Superior temporal gyrus (tissue), 1 donor: ENCODE measurements at regions not wholly inside any gene's neighbourhood (a gene's known extent, or its start where the extent isn't known, plus 50 kb on each side); places are given as distances from the start of the nearest gene placed in this dataset.

Source experiments
- DNase-seq: peaks from one replicate; pipeline ENCODE4 v3.0.0-alpha.2; 2016; ENCODE audit errors: extremely low spot score

GRCh38 chr5:2249026-2249425 is 366.3 kb upstream of the IRX4 start:
- DNase-seq: no peak

GRCh38 chr5:2242539-2242938 is 359.8 kb upstream of the IRX4 start:
- no peak for DNase-seq

GRCh38 chr5:2241842-2242241 is 359.1 kb upstream of the IRX4 start:
- no peak for DNase-seq

GRCh38 chr5:2240118-2240904 is 357.6 kb upstream of the IRX4 start:
- no peak for DNase-seq

- DNase-seq: no peak
Observed at GRCh38 chr5:2239201-2239910, 356.6 kb upstream of the IRX4 start.

- DNase-seq: no peak
Observed at GRCh38 chr5:2238732-2239131, 356.0 kb upstream of the IRX4 start.

GRCh38 chr5:2227433-2227832 is 344.7 kb upstream of the IRX4 start:
- no peak for DNase-seq

- no peak for DNase-seq
Observed at GRCh38 chr5:2224689-2225088, 342.0 kb upstream of the IRX4 start.

GRCh38 chr5:2223303-2223702 is 340.6 kb upstream of the IRX4 start:
- DNase-seq: no peak

GRCh38 chr5:2222246-2222992 is 339.7 kb upstream of the IRX4 start:
- DNase-seq: no peak

- no peak for DNase-seq
Observed at GRCh38 chr5:2221450-2221849, 338.7 kb upstream of the IRX4 start.

GRCh38 chr5:2220741-2221140 is 338.0 kb upstream of the IRX4 start:
- no peak for DNase-seq

GRCh38 chr5:2219149-2219776 is 336.5 kb upstream of the IRX4 start:
- no peak for DNase-seq

- DNase-seq: no peak
Observed at GRCh38 chr5:2217219-2217618, 334.5 kb upstream of the IRX4 start.

- DNase-seq: no peak
Observed at GRCh38 chr5:2214910-2215590, 332.3 kb upstream of the IRX4 start.

- no peak for DNase-seq
Observed at GRCh38 chr5:2213121-2213730, 330.5 kb upstream of the IRX4 start.

- DNase-seq: no peak
Observed at GRCh38 chr5:2212481-2212880, 329.8 kb upstream of the IRX4 start.

GRCh38 chr5:2208239-2208544 is 325.5 kb upstream of the IRX4 start:
- no peak for DNase-seq

GRCh38 chr5:2207416-2208238 is 324.9 kb upstream of the IRX4 start:
- DNase-seq: no peak

- DNase-seq: no peak
Observed at GRCh38 chr5:2207109-2207399, 324.3 kb upstream of the IRX4 start.
